ENCODE measurements at regions not wholly inside any gene's neighbourhood (a gene's known extent, or its start where the extent isn't known, plus 50 kb on each side); places are given as distances from the start of the nearest gene placed in this dataset.

DNA sequence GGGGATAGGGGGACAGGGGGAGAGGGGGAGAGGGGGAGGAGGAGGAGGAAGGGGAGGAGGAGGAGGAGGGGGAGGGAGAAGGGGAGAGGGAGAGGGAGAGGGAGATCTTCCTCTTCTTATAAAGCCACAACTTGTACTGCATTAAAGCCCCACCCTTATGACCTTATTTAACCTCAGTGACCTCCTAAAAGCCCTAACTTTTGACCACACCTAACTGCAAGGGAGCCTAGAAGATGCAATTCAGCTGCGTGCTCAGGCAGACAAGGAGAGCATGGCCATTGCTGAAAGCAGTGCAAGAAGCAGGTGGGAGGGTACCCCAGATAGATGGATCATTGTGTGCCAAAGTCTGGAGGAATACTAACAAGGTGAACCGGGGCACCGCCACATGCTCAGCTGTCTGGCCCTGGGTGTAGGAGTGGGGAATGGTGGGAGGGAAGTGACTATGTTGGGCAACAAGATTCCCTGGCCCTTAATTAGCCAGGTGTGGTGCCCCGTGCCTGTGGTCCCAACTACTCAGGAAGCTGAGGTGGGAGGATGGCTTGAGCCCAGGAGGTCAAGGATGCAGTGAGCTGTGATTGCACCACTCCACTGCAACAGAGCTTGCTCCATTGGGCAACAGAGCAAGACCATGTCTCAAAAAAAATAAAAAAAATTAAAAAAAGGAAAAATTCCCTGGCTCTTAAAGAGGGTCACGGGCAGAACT, 125.4 kb upstream of the BOD1 start:
- no peak for DNase-seq (ENCODE audit: low read depth)

DNA sequence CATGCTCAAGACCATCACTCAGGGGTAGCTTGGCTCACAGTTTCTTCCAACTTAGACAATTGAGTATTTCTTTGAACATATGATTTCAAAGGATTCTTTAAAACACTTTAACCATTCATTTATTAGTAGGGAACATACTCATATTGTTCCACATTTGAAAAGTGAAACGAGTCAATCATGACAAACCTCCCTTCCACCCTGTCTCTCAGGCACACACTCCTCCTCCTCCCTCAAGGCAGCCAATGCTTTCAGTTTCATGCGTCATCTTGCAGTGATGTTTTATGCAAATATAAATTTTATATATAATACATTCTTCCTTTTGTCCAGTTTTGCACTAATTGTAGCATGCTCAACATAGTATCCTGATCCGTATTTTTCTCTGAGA, 126.0 kb upstream of the BOD1 start:
- DNase-seq (ENCODE audit: low read depth), result no peak

DNA sequence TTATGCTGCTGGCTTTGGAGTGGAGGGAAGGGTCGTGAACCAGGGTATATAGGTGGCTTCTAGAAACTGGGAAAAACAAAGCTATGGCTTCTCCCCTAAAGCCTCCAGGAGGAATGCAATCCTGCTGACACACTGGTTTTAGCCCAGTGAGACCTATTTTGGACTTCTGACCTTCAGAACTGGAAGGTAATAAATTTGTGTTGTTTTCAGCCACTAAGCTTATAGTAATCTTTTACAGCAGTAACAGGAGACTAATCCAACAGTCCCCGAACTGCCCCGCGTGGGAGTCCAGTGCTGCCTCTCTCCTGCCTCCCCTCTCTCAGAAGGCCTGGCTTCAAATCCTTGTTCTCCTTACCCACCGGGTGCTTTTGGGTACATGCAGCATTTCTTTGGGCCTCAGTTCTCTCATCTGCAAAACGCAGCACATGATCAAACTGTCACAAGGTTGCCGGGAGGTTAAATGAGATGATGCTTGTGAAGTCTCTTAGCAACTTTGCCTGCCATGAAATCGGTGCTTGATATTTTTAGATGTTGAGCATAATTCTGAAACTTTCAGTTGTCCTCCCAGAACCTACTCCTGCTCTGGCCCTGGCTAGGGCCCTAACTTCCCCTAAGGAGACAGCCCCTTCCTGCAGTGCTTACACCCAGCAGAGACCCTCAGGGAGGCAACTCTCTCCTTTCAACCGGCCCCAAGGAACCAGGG, 127.3 kb upstream of the BOD1 start:
- no peak for DNase-seq (ENCODE audit: low read depth)

DNA sequence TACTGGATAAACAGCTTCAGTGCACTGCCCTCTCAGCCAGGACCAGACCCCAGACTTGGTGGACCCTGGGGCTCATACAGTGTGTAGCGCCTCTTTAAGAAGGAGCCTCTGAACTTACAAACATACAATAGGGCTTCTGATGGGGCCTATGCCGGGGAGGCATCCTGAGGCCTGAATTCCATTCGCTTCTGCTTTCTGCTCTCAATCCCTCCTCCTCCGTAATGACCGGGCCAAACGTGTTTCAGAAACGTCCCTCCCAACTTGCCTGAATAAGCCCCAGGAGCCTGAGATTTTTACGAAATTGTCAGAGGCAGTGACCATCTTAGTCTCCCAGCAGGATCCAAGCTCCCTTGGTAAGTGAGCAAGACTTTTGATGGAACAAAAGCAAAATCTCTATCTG, 128.1 kb upstream of the BOD1 start:
- no peak for DNase-seq (ENCODE audit: low read depth)

DNA sequence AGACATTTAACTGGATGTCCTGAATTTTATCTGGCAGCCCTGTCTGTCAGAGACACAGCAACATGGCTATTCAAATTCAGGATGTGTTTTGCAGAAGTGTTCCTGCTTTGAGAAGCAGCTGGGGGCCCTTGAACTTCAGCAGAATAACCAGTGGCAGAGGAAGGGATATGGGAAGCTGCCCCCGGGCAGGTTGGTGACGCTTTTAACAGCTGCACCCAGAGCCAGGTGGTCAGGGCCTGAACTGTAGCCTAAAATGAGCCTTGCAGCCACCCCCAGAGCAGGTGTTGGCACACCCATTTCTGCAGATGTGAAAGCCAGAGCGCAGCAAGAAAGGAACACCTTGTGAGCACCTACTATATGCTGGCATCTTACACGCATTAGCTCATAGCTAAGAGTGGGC, 128.7 kb upstream of the BOD1 start:
- no peak for DNase-seq (ENCODE audit: low read depth)

DNA sequence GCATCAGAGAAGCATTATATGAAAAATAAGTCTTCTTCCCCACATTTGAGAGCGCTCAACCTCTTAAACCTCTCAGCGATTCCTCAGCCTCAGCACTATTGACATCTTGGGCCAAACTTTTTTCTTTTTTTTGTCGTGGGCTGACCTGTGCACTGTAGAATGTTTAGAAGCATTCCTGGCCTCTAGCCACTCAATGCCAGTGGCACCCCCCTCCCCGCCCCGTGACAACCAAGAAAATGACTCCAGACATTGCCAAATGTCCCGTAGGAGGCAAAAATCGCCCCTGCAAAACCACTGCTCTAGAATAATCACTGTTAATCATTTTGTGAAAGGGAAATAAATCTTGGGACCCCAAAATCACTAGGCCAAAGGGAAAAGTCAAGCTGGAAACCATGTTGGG, 129.1 kb upstream of the BOD1 start:
- DNase-seq (ENCODE audit: low read depth), result no peak

DNA sequence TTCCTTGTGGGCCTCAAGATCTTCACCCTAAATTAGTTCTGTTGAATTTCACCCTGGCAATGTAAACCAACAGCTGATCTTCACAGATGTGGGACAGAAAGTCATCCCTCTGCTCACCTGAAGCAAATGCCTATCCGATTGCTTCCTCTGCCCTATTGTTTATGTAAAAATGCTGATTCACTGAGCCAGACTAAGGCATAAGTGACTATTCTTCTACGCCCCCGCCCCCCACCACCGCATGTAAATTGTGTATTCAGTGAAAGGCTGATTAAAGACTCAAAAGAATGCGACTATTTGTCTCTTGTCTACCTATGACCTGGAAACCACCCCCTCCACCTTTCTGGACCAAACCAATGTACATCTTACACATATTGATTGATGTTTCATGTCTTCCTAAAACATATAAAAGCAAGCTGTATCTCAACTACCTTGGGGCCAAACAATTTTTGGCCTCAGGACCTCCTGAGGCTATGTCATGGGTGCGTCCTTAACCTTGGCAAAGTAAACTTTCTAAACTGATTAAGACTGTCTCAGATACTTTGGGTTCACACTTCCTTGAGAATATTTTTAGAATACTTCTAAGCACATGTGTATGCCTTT, 129.7 kb upstream of the BOD1 start:
- DNase-seq (ENCODE audit: low read depth), result peak; percentile 4

DNA sequence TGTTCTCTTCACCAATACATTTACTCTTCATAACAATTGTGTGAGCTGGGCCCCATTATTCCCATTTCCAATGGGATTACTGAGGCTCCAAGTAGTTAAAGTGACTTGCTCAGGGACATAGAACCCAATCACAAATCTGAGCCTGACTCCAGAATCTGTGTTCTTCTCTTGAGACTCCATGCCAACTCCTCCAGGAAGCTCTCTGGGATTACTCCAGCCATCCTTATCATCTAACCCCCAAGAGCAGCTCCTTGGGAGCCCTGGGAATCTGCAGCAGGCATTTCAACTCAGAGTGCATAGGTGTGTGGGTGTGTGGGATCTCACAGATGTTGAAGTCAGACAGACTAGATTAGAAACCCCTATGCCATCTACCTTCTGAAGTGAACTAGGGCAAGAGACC, 131.4 kb upstream of the BOD1 start:
- DNase-seq (ENCODE audit: low read depth), result no peak

DNA sequence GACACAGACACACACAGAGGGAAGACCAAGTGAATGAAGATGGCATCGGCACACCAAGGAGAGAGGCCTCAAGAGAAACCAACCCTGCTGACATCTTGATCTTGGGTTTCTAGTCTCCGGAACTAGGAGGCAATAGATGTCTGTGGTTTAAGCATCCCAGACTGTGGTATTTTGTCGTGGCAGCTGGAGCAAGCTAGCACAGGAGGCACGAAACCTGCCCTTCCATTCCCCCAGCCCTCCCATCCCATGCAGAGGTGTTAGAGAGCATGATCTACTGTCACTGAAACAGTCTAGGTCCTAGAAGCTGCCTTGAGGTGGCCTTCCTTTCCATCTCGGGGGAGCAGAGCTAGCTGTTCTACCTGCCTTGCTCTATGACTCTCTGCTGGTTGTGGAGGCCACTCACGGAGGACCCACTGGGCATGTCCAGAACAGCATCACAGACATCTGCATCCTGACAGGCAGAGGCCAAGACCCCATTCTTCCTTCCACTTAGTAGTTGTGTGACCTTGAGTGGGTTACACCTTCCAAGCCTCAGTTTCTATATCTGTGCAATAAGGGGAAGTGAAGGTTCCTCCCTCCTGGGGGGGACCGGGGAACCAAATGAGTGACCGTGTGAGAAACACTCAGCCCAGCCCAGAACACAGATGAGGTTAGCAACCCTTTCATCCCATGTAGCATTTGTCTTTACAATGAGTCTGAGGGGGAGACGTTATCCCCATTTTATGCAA, 134.3 kb upstream of the BOD1 start:
- no peak for DNase-seq (ENCODE audit: low read depth)

DNA sequence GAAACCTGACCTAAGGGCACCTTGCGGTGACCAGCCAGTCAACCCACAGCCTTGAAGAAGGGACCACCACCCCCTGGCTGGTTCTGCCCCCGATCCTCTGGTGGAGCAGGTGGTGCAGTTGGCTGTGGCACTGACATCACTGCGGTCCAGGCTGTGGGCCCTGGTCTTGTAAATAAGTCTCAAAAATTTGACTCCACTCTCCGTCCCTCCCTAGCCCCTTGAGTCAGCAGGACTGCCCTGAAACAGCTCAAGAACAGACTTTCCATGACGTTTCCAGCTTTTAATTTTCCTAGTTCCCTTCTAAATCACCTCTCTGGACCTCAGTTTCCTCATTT, 134.8 kb upstream of the BOD1 start:
- no peak for DNase-seq (ENCODE audit: low read depth)

DNA sequence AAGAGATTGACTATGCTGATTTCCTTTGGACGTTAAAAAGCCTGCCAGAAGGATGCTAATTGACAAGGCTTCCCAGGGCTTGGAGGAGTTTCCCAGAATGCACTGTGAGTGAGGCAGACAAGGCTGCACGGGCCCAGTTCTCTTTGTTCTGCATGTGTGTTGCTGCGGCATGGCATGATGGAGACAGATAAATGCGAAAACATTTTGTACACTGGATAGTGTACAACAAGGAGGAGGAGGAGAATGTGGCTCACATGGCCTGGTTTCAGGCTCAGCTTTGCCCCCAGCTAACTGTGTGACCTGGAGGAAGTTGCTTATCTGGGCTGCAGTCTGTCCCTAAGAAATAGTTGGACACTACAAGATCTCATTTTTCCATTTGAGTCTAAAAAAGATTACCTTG, 135.5 kb upstream of the CPEB4 start:
- DNase-seq (ENCODE audit: low read depth), result no peak

DNA sequence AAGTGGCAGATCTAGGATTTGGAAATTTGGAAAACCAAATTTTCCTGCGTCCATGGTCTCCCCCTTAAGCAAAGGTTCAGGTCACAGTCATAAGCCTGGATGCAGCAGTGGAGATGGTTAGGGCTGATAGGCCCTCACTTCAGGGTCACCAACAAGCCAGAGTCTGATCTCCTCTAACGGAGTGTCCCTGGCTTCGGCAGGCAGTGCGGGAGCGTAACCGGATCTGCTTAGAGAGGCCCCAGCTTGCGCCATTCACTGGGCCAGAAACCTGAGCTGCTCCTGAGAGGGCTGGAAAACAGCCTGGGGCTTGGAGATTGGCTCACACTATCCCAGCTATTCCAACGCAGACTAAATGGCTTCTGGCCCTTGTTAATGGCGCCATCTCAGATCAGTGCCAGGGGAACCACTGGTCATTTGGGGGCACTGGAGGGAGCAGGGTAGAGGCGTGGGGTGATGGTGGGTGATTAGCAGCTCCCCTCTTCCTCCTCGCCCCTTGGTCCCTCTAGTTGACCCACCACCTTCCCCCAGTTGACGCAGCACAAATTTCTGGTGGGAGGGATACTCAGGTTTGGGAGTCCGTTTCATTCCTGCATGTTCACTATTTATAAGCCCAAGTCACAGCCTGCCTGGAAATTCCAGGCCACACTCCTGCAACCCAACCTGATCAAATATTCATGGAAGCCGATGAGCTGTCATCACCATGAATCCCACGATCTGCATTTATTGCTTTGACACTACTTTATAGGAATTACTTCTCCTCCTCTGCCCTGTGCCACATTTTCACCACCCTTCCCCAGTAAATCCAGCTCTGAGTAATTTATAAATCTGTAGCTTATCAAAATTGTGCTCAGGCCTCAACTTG, 134.6 kb upstream of the CPEB4 start:
- no peak for DNase-seq (ENCODE audit: low read depth)

DNA sequence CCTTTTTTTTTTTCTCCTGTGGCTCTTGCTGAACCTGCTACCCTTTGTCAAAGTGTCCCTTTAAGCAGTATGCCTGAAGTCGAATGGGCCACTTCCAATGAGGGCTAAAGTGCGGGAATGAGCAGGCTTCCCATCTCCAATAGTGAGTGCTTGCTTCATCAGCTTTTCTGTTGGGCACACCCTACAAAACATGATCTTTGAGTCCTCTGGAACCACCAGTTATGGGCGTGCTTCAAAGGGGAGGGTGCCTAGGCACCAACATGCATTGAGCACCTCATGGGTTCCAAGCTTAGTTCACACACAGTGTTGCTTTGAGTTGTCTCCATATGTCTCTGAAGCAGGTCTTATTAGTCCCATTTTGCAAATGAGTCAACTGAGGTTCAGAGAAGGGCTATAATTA, 132.8 kb upstream of the CPEB4 start:
- DNase-seq (ENCODE audit: low read depth), result no peak

DNA sequence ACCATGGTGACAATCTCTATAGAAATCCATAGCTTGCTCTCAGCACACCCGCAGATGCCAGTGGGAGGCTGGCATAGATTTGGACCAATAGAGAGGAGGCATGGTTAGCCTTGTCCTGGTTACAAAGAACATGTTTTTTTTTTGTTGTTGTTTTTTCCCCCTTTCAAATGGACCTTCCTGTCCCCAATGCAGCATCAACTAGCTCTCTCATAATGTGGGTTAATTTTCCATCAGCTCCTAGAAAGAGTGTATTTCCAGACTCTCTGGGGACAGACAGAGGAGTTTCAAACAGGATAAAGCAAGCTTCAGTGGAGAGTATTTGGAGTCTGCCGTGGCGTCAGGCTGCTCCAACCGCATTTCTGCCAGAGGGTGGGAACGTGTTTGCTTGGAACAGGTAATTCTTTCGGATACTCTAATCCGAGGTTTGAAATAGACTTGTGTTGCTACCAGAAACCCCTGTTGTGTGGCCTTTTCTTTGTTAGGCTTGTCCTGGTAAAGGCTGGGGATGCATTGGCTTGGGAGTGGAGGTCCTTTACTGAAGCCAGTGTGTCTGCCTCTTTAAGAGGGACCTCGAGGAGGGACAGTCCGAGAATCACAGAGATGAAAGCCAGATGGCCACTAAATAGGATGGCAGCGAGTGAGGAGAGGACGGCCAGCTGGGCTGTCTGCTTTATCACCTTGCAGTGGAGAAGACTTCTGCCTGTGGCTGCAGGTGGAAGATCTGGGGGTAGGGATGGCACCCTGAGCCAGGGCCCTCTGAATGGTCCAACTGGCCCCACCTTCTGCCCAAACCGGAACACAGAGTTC, 130.5 kb upstream of the CPEB4 start:
- DNase-seq (ENCODE audit: low read depth), result no peak

DNA sequence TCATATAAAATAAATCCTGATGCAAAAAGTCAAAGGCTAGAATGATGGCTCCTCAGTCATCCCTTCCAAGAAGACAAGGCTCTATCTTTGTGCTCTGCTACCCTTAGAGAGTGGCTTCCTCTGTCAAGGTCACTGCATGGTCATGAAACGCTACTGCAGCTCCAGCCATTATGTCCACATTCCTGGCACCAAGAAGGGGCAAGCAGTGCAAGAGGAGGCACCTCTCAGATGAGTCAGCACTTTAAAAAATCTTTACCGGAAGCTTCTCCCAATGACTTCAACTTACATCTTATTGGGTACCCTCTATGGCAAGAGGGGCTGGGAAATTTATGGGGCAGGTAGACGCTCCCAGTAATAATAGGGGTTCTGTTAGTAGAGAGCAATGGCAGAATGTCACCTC, 129.5 kb upstream of the CPEB4 start:
- DNase-seq (ENCODE audit: low read depth), result peak; percentile 38

DNA sequence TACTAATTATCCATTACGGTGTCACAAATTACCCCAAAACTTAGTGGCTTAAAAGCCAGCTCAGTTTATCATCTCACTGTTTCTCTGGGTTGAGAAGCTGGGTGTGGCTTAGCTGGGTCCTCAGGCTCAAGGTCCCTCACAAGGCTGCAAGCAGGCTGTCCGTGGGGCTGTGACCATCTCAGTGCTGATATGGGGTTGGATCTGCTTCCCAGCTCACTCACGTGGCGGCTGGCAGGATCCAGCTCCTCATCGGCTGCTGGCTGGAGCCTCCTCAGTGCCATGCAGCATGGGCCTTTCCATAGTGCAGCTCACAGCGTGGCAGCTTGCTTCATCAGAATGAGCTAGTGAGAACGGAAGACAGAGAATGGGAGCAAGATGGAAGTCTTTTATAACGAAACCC, 128.5 kb upstream of the CPEB4 start:
- DNase-seq (ENCODE audit: low read depth), result no peak

DNA sequence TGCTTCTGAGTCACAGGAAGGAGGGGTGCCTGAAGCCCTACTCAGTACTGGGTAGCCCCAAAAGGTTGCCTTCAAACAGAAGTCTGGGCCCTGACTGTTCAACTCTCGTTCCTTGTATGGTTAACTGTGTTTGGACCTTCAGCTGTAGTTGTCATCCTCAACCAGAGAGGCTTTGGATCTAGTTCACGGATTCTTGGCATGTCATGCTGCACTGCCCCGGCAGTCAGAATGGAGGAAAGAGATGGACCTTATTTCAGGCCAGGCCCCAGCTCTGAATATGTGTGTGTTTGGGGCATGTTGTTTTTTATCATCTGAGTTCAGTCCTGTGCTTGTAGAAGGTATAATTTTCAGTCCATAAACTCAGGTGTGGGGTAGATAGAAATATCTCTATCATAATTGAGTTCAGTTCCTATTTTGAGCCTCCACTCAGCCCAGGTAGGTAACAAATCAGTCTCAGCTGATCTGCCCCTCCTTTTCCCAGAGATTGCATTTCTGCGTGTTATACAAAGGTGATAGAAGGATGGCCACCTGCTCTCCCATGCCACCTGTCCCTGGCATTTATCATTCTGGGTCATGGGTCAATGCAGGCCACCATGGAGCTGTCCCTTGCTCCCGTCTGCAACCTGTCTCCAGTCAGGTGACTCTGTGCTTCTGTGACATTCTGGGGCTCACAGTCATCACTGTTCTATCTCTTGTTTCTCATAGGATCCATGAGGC, 127.5 kb upstream of the CPEB4 start:
- DNase-seq (ENCODE audit: low read depth), result no peak

DNA sequence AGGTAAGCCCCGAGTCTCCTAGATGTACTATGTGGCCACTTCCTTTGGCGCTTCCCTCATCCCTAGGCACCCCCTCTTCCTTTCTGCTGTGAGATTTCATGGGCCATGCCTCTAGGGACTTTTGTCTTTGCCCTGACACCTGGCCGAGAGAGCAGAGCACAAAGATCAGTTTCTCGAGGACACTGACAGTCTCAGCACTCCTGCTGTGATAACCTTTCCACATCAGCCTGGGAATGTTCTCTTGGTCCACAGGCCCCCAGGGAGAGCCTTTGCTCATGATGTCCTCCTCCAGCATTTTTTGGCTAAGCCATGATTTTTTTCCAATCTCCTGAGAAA, 127.0 kb upstream of the CPEB4 start:
- DNase-seq (ENCODE audit: low read depth), result no peak

DNA sequence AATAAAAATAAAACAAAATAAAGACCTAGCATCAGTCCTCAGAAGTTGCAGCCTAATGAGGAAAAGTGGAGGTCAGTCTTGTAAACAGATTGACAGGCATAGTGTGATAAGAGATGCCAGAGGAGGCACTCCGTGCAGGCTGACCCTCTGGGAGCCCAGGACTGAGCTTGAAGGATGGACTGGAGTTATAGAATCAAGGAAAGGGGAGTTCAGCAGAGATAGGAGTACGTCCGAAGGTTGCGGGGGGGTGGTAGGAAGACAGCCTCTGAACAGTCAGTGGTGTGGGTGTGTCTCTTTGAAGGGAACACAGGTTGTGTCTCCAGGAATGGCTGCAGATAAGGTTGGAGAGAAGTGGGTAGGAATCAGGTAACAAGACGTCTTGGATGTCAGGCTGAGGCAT, 126.1 kb upstream of the CPEB4 start:
- no peak for DNase-seq (ENCODE audit: low read depth)

DNA sequence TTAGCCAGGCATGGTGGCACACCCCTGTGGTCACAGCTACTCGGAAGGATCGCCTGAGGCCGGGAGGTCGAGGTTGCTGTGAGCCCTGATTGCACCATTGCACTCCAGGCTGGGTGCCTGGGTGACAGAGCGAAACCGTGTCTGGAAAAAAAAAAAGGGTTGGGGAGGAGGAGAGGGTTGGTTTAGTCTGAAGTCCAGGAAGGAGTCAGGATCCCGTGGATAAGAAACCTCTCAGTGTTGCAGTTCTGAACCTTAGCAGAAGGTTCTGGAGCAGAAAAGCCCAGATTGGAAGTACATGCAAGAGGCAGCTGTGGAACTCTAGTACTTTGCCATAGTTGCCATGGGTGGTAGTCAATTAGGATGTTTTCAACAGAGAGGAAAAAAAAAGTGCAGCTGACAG, 125.2 kb upstream of the CPEB4 start:
- no peak for DNase-seq (ENCODE audit: low read depth)

DNA sequence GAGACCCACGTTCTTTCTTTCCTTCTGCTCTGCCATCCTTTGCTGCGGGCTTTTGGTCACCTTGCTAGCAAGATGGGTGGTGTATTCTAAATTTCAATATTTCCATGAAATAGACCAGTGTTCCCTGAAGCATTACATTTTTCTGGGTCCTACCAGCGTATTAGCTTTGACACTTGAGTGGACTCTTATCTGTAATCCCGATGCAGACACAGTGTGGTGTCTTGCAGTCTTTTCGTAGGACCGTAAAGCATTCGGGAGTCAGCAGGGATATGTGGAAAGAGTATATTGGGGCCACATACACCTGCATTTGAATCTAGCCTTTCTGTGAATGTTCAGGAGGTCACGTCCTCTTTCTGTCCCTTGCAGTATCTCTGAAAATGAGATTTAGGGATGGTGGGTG, 124.7 kb upstream of the CPEB4 start:
- no peak for DNase-seq (ENCODE audit: low read depth)
